DOHH2 (cell line): ENCODE measurements at regions not wholly inside any gene's neighbourhood (a gene's known extent, or its start where the extent isn't known, plus 50 kb on each side); places are given as distances from the start of the nearest gene placed in this dataset.

Experiments used
- EZH2phosphoT487 ChIP-seq: fragments of 200-600 bp; sonication (generic); IDR thresholded peaks from 2 replicates; pipeline ENCODE4 v1.6.1; 2017; ENCODE audit warnings: borderline replicate concordance, mild to moderate bottlenecking, antibody characterized with exemption, low read length, moderate library complexity, mixed read lengths
- TF ChIP-seq, protein P1 (sequence below): fragments of 200-600 bp; sonication (generic); IDR thresholded peaks from one replicate; pipeline ENCODE4 v1.5.1; 2014; ENCODE audit warnings: antibody characterized with exemption, mild to moderate bottlenecking, low read depth, low read length; ENCODE audit not compliant: poor library complexity, severe bottlenecking

DNA sequence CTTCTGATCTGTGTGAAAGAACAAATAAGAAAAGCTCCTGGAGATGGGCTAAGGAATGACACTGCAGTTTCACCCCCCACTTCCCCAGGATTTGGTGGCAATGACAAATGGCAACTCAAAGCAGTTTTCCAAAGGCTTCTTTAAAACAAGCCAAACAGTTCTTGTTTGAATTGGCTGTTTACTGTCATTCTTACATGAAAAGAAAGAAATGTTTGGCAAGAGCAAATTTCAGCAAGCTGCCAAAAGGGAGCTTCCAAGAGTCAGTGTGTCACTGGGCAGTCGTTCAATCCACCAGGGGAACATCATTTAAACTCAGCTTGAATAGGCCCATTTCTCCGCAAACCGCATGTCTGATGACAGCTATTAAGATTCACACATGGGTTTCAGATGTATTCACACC, 119.0 kb upstream of the RHOBTB1 start:
- TF ChIP-seq, protein P1, sequence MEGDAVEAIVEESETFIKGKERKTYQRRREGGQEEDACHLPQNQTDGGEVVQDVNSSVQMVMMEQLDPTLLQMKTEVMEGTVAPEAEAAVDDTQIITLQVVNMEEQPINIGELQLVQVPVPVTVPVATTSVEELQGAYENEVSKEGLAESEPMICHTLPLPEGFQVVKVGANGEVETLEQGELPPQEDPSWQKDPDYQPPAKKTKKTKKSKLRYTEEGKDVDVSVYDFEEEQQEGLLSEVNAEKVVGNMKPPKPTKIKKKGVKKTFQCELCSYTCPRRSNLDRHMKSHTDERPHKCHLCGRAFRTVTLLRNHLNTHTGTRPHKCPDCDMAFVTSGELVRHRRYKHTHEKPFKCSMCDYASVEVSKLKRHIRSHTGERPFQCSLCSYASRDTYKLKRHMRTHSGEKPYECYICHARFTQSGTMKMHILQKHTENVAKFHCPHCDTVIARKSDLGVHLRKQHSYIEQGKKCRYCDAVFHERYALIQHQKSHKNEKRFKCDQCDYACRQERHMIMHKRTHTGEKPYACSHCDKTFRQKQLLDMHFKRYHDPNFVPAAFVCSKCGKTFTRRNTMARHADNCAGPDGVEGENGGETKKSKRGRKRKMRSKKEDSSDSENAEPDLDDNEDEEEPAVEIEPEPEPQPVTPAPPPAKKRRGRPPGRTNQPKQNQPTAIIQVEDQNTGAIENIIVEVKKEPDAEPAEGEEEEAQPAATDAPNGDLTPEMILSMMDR: no peak
- TF ChIP-seq EZH2phosphoT487: no peak
